Activated CD4-positive, alpha-beta T cell treated with anti-CD3 and anti-CD28 coated beads for 24 hours (primary cell): ENCODE measurements at regions not wholly inside any gene's neighbourhood (a gene's known extent, or its start where the extent isn't known, plus 50 kb on each side); places are given as distances from the start of the nearest gene placed in this dataset.

ENCODE experiments used
- DNase-seq, 2 donors: peaks; one replicate each; pipeline ENCODE4 v3.0.0-alpha.2; 2020; ENCODE audit warnings: low read depth in 2 of 2

- DNase-seq = no peak
Observed at GRCh38 chr6:105587349-105588122, 184.7 kb upstream of the PREP start.

- no peak for DNase-seq
Observed at GRCh38 chr6:105578179-105578707, 175.4 kb upstream of the PREP start.

- no peak for DNase-seq
Observed at GRCh38 chr6:105573556-105573955, 170.7 kb upstream of the PREP start.

- DNase-seq = no peak
Observed at GRCh38 chr6:105573138-105573537, 170.3 kb upstream of the PREP start.

GRCh38 chr6:105570416-105570815, 167.5 kb upstream of the PREP start:
- DNase-seq = no peak

GRCh38 chr6:105569706-105570105, 166.8 kb upstream of the PREP start:
- no peak for DNase-seq

- DNase-seq = no peak
Observed at GRCh38 chr6:105568751-105569150, 165.9 kb upstream of the PREP start.

- no peak for DNase-seq
Observed at GRCh38 chr6:105568142-105568541, 165.3 kb upstream of the PREP start.

- no peak for DNase-seq
Observed at GRCh38 chr6:105567140-105567539, 164.3 kb upstream of the PREP start.

GRCh38 chr6:105566503-105566902, 163.6 kb upstream of the PREP start:
- no peak for DNase-seq

GRCh38 chr6:105564121-105564902, 161.4 kb upstream of the PREP start:
- DNase-seq = no peak

GRCh38 chr6:105562027-105562426, 159.1 kb upstream of the PREP start:
- DNase-seq = no peak

GRCh38 chr6:105561486-105561885, 158.6 kb upstream of the PREP start:
- DNase-seq = no peak

- no peak for DNase-seq
Observed at GRCh38 chr6:105560611-105561066, 157.8 kb upstream of the PREP start.

GRCh38 chr6:105557291-105557690, 154.4 kb upstream of the PREP start:
- DNase-seq = no peak

- no peak for DNase-seq
Observed at GRCh38 chr6:105553171-105553570, 150.3 kb upstream of the PREP start.

GRCh38 chr6:105550955-105551620, 148.2 kb upstream of the PREP start:
- no peak for DNase-seq

- DNase-seq = no peak
Observed at GRCh38 chr6:105546754-105547153, 143.9 kb upstream of the PREP start.

GRCh38 chr6:105545947-105546731, 143.3 kb upstream of the PREP start:
- DNase-seq = no peak

- DNase-seq = no peak
Observed at GRCh38 chr6:105545228-105545920, 142.5 kb upstream of the PREP start.

GRCh38 chr6:105539911-105540310, 137.0 kb upstream of the PREP start:
- no peak for DNase-seq
